NCI-H524 treated with DMSO at 0.1 percent for 48 hours (cell line): ENCODE measurements at regions not wholly inside any gene's neighbourhood (a gene's known extent, or its start where the extent isn't known, plus 50 kb on each side); places are given as distances from the start of the nearest gene placed in this dataset.
"Not testable (repeated sequence)": the region's sequence is repeated elsewhere in the genome, so short reads cannot be mapped to it uniquely, and the experiment has no call there.

Experiments used
- DNase-seq: peaks from one replicate; lab custom pipeline; 2025; lab: John Stamatoyannopoulos, UW

GRCh38 chr1:230556453-230556852 lies 85.8 kb upstream of the COG2 start:
- no peak for DNase-seq

GRCh38 chr1:230555814-230556213 lies 86.5 kb upstream of the COG2 start:
- DNase-seq = no peak

DNA sequence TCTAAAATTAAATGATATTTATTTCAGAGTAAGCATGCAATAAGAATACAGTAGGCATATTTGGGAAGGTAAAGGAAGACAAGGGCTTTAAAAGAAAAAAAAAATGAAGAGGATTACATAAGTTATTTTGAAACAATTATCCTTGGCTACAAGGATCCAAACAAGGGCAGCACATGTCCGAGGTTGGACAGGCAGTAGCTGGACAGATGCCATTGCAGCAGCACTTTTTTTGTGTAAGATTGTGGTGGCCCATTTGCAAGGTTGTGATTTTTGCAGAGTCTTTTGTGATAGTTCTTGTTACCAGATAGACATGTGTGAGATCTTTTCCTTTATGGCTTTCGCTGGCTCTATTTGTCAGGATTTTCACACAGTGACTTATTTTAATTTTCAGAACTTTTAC lies 89.4 kb upstream of the COG2 start:
- DNase-seq = no peak

DNA sequence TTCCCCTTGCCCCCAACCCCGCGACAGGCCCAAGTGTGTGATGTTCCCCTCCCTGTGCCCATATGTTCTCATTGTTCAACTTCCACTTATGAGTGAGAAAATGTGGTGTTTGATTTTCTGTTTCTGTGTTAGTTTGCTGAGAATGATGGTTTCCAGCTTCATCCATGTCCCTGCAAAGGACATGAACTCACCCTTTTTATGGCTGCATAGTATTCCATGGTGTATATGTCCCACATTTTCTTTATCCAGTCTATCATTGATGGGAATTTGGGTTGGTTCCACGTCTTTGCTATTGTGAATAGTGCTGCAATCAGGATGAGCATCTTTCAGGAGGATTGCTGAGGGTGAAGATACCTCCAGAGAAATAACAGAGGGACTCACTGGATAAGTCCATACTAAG lies 91.3 kb upstream of the COG2 start:
- not testable (repeated sequence) for DNase-seq

- no peak for DNase-seq
These were observed 91.9 kb upstream of the COG2 start for GRCh38 chr1:230550428-230550827.

GRCh38 chr1:230549625-230550024 lies 92.7 kb upstream of the COG2 start:
- DNase-seq = no peak

GRCh38 chr1:230548997-230549396 lies 93.3 kb upstream of the COG2 start:
- DNase-seq = no peak

GRCh38 chr1:230548357-230548756 lies 93.9 kb upstream of the COG2 start:
- DNase-seq = no peak

DNA sequence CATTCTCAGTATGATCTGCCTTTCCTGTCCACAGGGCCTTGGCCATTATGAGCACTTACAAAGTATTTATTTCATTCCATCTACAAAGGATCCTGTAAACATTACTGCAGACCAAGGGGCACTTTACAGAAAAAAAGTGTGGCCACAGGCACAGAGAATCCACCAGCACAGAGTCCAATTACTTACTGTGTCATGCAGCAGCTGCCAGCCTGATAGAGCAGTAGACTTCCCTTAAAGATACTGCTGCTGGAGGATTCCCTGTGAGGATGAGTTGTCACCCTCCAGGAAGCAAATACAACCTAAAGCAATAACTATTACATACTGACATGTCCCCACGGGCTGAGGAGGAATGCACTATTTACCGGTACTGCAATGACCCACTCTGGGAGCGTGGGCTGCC lies 97.1 kb upstream of the COG2 start:
- DNase-seq = no peak

GRCh38 chr1:230544758-230545157 lies 97.5 kb upstream of the COG2 start:
- no peak for DNase-seq

- no peak for DNase-seq
These were observed 99.2 kb upstream of the COG2 start for GRCh38 chr1:230543085-230543484.

DNA sequence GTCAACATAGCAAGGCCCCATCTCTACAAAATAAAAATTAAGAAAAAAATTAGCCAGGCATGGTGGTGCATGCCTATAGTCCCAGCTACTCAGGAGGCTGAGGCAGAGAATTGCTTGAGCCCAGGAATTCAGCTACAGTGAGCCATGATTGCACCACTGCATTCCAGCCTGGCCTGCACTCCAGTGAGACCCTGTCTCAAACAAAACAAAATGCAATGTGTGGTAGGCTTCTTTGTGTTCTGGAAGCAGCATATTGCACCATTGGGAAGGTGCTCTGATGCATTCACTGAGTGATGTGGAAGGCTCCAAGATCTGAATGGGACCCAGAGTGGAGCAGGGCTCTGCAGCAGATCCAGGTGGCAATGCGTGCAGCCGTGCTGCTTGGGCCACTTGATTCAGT lies 99.6 kb upstream of the COG2 start:
- no peak for DNase-seq

DNA sequence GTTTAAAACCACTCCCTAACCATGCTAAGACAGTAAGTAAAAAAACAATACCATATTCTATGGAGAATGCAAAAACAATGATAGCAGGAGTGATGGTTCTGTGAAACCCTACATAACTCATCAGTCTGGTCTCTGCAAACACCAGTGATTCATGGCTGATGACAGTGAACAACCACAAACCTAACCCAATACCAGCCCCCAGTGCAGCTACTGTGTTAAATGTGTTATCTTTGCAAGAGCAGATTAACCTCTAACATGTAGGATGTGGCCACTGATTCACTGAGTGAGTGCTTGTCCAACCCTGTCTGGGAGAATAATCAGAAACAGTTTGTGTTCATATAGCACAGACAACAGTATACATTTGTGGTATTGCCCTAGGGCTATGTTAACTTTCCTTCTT lies 100.2 kb upstream of the COG2 start:
- DNase-seq = no peak

GRCh38 chr1:230541306-230541705 lies 101.0 kb upstream of the COG2 start:
- no peak for DNase-seq

DNA sequence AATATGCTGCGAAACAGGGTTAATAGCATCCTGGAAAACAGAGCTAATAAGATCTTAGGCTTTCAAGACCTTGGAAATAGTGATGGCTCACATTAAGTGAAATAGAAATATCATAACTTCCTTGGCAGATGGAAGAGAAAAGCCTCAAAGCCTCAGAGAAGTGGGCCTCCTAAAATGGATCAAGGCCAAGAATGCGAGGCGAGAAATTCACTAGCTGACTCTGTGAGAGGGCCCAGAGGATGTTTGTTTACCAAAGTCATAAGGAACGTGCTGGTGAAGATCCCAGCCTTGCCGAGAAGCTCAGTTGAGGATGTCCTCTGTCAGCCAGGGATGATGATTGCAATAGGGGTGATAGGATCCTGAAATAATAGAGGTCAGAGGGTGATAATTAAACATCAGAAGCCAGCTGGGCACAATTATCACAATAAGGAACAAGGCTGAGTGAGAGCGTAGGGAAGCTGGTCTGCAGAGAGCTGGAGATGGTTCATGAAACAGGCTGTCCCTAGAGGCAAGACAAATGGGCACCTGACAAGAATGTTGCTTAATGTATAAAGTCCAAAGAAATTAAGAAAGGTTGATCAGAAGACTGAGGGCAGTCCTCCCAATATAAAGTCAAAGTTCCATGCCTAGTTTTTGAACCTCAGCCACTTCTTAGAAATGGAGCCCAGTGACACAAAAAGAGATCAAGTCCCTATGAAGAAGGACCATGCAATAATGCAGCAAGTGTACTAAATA lies 101.7 kb upstream of the COG2 start:
- DNase-seq = no peak

GRCh38 chr1:230537456-230537855 lies 104.8 kb upstream of the COG2 start:
- DNase-seq = no peak

GRCh38 chr1:230536641-230537155 lies 105.6 kb upstream of the COG2 start:
- DNase-seq = no peak

DNA sequence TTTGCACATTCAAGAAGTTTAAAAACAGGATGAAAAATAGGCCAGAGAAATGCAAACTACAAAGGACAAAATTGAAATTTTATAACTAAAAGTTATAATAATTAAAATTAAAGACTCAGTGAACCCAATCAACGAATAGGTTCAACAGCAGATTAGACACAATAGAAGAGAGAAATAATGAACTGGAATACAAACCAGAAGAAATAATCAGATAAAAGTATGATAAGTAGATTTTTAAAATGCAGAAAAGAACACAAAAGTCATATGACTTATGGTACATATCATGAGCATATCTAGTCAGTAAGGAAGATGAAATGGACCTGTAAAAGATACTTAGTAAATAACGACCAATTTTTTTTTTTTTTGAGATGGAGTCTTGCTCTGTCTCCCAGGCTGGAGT lies 108.1 kb upstream of the COG2 start:
- no peak for DNase-seq

DNA sequence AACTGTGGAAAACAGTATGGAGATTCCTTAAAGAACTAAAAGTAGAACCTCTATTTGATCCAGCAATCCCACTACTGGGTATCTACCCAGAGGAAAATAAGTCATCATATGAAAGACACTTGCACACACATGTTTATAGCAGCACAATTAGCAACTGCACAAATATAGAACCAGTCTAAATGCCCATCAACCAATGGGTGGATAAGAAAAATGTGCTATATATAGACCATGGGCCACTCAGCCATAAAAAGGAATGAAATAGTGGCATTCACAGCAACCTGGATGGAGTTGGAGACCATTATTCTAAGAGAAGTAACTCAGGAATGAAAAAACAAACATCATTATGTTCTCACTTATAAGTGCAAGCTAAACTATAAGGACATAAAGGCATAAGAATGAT lies 105.0 kb upstream of the PGBD5 start:
- no peak for DNase-seq

DNA sequence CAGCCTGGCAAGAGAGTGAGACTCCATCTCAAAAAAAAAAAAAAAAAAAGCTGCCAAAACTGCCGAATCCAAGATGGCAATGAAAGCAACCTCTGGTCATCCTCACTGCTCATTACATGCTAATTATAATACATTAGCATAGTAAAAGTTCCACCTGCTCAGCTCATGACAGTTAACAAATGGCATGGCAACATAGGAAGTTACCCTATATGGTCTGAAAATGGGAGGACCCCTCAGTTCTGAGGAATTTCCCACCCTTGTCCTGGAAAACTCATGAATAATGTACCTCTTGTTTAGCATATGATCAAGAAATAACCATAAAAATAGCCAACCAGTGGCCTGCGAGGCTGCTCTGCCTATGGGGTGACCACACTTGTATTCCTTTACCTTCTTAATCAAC lies 93.1 kb upstream of the PGBD5 start:
- no peak for DNase-seq

- no peak for DNase-seq
These were observed 92.4 kb upstream of the PGBD5 start for GRCh38 chr1:230518511-230518910.

DNA sequence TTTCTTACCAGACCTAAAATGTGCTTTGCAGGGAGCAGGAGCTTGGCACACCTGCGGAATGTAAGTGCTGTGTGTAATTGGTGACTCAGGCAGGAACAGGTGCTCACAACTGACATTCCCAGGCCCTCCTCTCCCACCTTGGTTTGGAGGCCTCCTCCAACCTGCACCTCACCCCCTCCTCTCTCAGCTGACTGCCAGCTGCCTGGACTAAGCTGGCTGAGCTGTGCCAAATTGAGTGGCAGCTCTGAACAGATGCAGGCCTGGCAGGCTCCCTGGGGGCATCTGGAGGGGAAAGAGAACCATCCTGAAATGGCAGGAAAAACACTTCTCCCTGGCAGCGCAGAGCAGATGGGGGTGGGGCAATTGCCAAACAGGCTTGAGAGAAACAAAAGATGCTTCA lies 91.7 kb upstream of the PGBD5 start:
- peak; percentile 31 for DNase-seq

- no peak for DNase-seq
These were observed 91.2 kb upstream of the PGBD5 start for GRCh38 chr1:230517326-230517725.

GRCh38 chr1:230516889-230517288 lies 90.8 kb upstream of the PGBD5 start:
- no peak for DNase-seq
